ENCODE measurements at regions not wholly inside any gene's neighbourhood (a gene's known extent, or its start where the extent isn't known, plus 50 kb on each side); places are given as distances from the start of the nearest gene placed in this dataset.
"Not testable (repeated sequence)": the region's sequence is repeated elsewhere in the genome, so short reads cannot be mapped to it uniquely, and the experiment has no call there.

DNA sequence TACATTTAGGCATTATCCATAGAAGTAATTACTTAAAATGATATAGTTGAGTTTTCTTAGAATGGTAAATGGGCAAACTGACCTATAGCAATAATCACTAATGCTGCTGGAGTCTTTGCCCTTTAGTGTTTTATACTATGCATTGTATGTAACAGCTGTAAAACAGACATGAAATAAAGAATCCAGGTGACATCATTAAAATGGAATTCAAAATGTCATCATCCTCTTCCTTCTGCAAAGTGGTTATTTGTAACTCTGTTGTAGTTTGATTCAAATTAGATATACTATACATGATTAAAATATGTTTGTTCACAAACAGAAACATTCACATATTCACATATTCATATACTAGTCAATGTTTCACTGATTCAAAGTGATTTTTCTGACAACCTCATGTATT lies 598.8 kb downstream of the SLC16A7 start:
- no peaks in the 10 kb centered on the region for H3K36me3 Mint-ChIP-seq (ENCODE audit: insufficient read depth)
- no peak for ATAC-seq (replicated peaks; ENCODE audit: extremely low read depth, poor library complexity, severe bottlenecking)
- no peaks in the 10 kb centered on the region for H3K27me3 Mint-ChIP-seq
- DNase-seq (ENCODE audit: low spot score in 2 of 2), result no peak
- no peak overlapping the region for H3K4me3 Mint-ChIP-seq
- H3K4me1 Mint-ChIP-seq, result no peaks in the 10 kb centered on the region
- no peak overlapping the region for H3K27ac Mint-ChIP-seq (ENCODE audit: low read depth)
- H3K9me3 Mint-ChIP-seq, result peaks cover 21% of the 10 kb centered on the region

DNA sequence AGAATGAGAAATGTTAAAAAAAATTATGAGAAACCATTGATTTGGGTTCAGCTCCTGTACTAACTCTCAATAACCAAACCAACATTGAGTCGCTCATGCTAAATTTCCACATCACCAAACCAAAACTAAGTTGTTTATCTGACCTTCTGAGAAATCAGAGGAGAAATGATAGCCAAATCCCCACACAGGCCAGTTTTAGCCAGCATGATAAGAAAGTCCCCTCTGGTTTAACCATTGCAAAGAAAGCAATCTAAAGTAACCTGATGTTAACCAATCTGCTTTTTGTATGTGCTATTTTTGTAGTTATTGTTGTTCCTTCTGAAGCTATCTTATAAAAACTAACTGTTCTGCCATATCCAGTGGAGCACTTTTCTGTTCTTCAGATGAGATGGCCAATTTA lies 599.7 kb downstream of the SLC16A7 start:
- H3K4me3 Mint-ChIP-seq, result no peak overlapping the region

DNA sequence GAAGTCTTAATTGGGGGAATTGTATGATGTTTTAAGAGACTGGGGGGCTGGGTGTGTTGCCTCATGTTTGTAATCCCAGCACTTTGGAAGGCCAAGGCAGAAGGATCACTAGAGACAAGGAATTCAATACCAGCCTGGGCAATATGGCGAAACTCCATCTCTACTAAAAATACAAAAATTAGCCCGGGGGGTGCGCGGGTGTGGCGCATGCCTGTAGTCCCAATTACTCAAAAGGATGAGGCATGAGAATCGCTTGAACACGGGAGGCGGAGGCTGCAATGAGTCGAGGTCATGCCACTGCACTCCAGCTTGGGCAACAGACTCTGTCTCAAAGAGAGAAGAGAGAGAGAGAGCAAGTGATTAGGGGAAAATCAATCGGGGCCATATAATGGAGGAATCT lies 600.5 kb downstream of the SLC16A7 start:
- DNase-seq (ENCODE audit: low spot score in 2 of 2) (no peak), ATAC-seq (replicated peaks; ENCODE audit: extremely low read depth, poor library complexity, severe bottlenecking) (no peak)
- Mint-ChIP-seq H3K36me3 (ENCODE audit: insufficient read depth) (no peaks in the 10 kb centered on the region), H3K4me3 (no peak overlapping the region), H3K27me3 (no peaks in the 10 kb centered on the region), H3K9me3 (peaks cover 14% of the 10 kb centered on the region), H3K4me1 (no peaks in the 10 kb centered on the region), H3K27ac (ENCODE audit: low read depth) (no peak overlapping the region)

More for the DNA sequence above, 599.7 kb downstream of the SLC16A7 start:
- ATAC-seq (replicated peaks; ENCODE audit: extremely low read depth, poor library complexity, severe bottlenecking) (no peak), DNase-seq (ENCODE audit: low spot score in 2 of 2) (no peak)
- Mint-ChIP-seq H3K27me3 (no peaks in the 10 kb centered on the region), H3K36me3 (ENCODE audit: insufficient read depth) (no peaks in the 10 kb centered on the region), H3K27ac (ENCODE audit: low read depth) (no peak overlapping the region), H3K9me3 (peaks cover 14% of the 10 kb centered on the region), H3K4me1 (no peaks in the 10 kb centered on the region)

DNA sequence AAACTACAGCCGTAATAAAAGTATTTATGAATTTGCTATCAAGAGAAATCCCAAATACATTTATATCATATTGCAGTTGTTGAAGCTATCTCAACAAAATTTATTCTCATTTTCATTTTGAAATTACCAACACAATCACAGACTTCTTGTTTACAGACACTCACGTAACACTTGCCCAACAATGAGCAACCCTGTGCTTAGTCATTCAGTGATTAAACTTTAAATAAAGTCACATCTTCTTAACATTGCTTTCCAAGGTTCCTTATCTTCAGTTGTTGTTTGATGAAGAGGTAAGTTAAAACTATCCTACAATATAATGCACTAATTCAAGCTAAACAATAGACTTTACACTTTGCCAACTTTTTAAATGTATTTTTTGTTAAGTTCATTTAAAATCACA lies 601.8 kb downstream of the SLC16A7 start:
- DNase-seq (ENCODE audit: low spot score in 2 of 2), result no peak
- H3K27me3 Mint-ChIP-seq, result no peaks in the 10 kb centered on the region
- H3K27ac Mint-ChIP-seq (ENCODE audit: low read depth), result no peak overlapping the region
- H3K36me3 Mint-ChIP-seq (ENCODE audit: insufficient read depth), result no peaks in the 10 kb centered on the region
- peaks cover 14% of the 10 kb centered on the region for H3K9me3 Mint-ChIP-seq
- no peak overlapping the region for H3K4me3 Mint-ChIP-seq
- ATAC-seq (replicated peaks; ENCODE audit: extremely low read depth, poor library complexity, severe bottlenecking), result no peak
- H3K4me1 Mint-ChIP-seq, result no peaks in the 10 kb centered on the region

GRCh38 chr12:60201891-60202290 lies 606.1 kb downstream of the SLC16A7 start:
- Mint-ChIP-seq H3K27me3 (no peaks in the 10 kb centered on the region), H3K4me3 (no peak overlapping the region), H3K9me3 (peaks cover 12% of the 10 kb centered on the region), H3K4me1 (no peaks in the 10 kb centered on the region), H3K36me3 (ENCODE audit: insufficient read depth) (peaks cover 2% of the 10 kb centered on the region), H3K27ac (ENCODE audit: low read depth) (no peak overlapping the region)
- DNase-seq (ENCODE audit: low spot score in 2 of 2) (no peak), ATAC-seq (replicated peaks; ENCODE audit: extremely low read depth, poor library complexity, severe bottlenecking) (no peak)

- ATAC-seq (replicated peaks; ENCODE audit: extremely low read depth, poor library complexity, severe bottlenecking) (no peak), DNase-seq (ENCODE audit: low spot score in 2 of 2) (no peak)
- Mint-ChIP-seq H3K27me3 (no peaks in the 10 kb centered on the region), H3K4me1 (no peaks in the 10 kb centered on the region), H3K27ac (ENCODE audit: low read depth) (no peak overlapping the region), H3K36me3 (ENCODE audit: insufficient read depth) (peaks cover 2% of the 10 kb centered on the region), H3K9me3 (peaks cover 6% of the 10 kb centered on the region), H3K4me3 (no peak overlapping the region)
These were observed 609.7 kb downstream of the SLC16A7 start for GRCh38 chr12:60205500-60205899.

GRCh38 chr12:60209521-60209920 lies 613.7 kb downstream of the SLC16A7 start:
- DNase-seq (ENCODE audit: low spot score in 2 of 2), result no peak
- Mint-ChIP-seq H3K27me3 (no peaks in the 10 kb centered on the region), H3K27ac (ENCODE audit: low read depth) (no peak overlapping the region), H3K4me3 (no peak overlapping the region), H3K4me1 (no peaks in the 10 kb centered on the region), H3K9me3 (no peaks in the 10 kb centered on the region), H3K36me3 (ENCODE audit: insufficient read depth) (no peaks in the 10 kb centered on the region)
- ATAC-seq (replicated peaks; ENCODE audit: extremely low read depth, poor library complexity, severe bottlenecking), result no peak

DNA sequence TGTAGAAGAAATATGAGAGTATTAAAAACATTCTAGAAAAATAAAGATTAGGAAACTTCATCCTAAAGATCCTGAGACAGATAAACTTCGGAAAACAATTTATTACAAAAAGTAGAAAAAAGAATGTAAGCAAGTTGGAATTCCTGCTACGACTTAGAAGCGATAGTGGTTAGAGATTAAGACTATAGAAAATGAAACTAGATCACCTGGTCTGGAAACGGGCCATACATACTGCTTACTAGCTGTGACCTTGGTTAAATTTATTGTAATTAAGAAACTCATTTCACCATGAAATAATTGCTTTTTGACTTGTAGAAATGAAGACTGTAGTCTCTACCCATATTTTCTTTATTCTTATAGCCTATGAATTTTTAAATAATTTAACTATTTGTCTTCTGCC lies 614.1 kb downstream of the SLC16A7 start:
- H3K4me1 Mint-ChIP-seq, result no peaks in the 10 kb centered on the region
- H3K27ac Mint-ChIP-seq (ENCODE audit: low read depth), result no peak overlapping the region
- H3K27me3 Mint-ChIP-seq, result no peaks in the 10 kb centered on the region
- no peak for ATAC-seq (replicated peaks; ENCODE audit: extremely low read depth, poor library complexity, severe bottlenecking)
- no peaks in the 10 kb centered on the region for H3K36me3 Mint-ChIP-seq (ENCODE audit: insufficient read depth)
- no peaks in the 10 kb centered on the region for H3K9me3 Mint-ChIP-seq
- no peak overlapping the region for H3K4me3 Mint-ChIP-seq
- DNase-seq (ENCODE audit: low spot score in 2 of 2), result no peak

GRCh38 chr12:60210756-60211155 lies 614.9 kb downstream of the SLC16A7 start:
- Mint-ChIP-seq H3K36me3 (ENCODE audit: insufficient read depth) (no peaks in the 10 kb centered on the region), H3K4me1 (no peaks in the 10 kb centered on the region), H3K4me3 (no peak overlapping the region), H3K9me3 (no peaks in the 10 kb centered on the region), H3K27me3 (no peaks in the 10 kb centered on the region), H3K27ac (ENCODE audit: low read depth) (no peak overlapping the region)
- DNase-seq (ENCODE audit: low spot score in 2 of 2) (no peak), ATAC-seq (replicated peaks; ENCODE audit: extremely low read depth, poor library complexity, severe bottlenecking) (no peak)

- H3K4me1 Mint-ChIP-seq, result no peaks in the 10 kb centered on the region
- H3K27ac Mint-ChIP-seq (ENCODE audit: low read depth), result no peak overlapping the region
- no peaks in the 10 kb centered on the region for H3K36me3 Mint-ChIP-seq (ENCODE audit: insufficient read depth)
- ATAC-seq (replicated peaks; ENCODE audit: extremely low read depth, poor library complexity, severe bottlenecking) (no peak), DNase-seq (ENCODE audit: low spot score in 2 of 2) (no peak)
- no peak overlapping the region for H3K4me3 Mint-ChIP-seq
- H3K27me3 Mint-ChIP-seq, result no peaks in the 10 kb centered on the region
- H3K9me3 Mint-ChIP-seq, result no peaks in the 10 kb centered on the region
These were observed 615.4 kb downstream of the SLC16A7 start for GRCh38 chr12:60211244-60211643.

- no peaks in the 10 kb centered on the region for H3K27me3 Mint-ChIP-seq
- H3K9me3 Mint-ChIP-seq, result no peaks in the 10 kb centered on the region
- no peaks in the 10 kb centered on the region for H3K36me3 Mint-ChIP-seq (ENCODE audit: insufficient read depth)
- DNase-seq (ENCODE audit: low spot score in 2 of 2) (no peak), ATAC-seq (replicated peaks; ENCODE audit: extremely low read depth, poor library complexity, severe bottlenecking) (no peak)
- no peak overlapping the region for H3K27ac Mint-ChIP-seq (ENCODE audit: low read depth)
- H3K4me1 Mint-ChIP-seq, result no peaks in the 10 kb centered on the region
- no peak overlapping the region for H3K4me3 Mint-ChIP-seq
These were observed 616.6 kb downstream of the SLC16A7 start for GRCh38 chr12:60212159-60213000.

DNA sequence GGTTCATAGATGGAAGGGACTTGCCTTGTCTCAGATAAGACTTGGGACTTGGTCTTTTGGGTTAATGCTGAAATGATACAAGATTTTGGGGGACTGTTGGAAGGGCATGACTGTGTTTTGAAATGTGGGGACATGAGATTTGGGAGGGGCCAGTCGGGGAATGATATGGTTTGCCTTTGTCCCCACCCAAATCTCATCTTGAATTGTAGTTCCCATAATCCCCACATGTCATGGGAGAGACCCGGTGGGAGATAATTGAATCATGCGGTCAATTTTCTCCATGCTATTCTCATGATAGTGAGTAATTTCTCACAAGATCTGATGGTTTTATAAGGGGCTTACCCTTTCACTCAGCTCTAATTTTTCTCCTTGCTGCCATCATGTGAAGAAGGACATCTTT lies 617.4 kb downstream of the SLC16A7 start:
- DNase-seq (ENCODE audit: low spot score in 2 of 2); H3K4me3 Mint-ChIP-seq; ATAC-seq (replicated peaks; ENCODE audit: extremely low read depth, poor library complexity, severe bottlenecking); H3K27ac Mint-ChIP-seq (ENCODE audit: low read depth); H3K9me3 Mint-ChIP-seq; H3K36me3 Mint-ChIP-seq (ENCODE audit: insufficient read depth); H3K27me3 Mint-ChIP-seq; H3K4me1 Mint-ChIP-seq: not testable (repeated sequence)

DNA sequence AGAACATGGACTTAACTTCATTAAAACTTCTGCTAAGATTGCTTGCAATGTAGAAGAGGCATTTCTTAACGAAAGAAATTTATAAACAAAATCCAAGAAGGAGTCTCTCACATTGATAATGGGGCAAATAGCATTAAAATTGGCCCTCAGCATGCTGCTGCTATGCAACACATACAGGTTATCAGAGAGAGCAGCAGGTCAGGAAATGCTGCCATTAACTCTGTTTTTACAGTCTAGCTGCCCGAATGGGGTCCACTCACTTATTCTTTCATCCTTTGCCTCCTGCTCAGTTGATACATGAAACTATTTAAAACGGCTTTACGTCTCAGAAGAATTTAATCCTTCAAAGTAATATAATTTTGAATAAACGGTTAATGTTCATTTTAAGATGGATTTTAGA lies 620.4 kb downstream of the SLC16A7 start:
- DNase-seq (ENCODE audit: low spot score in 2 of 2) (no peak), ATAC-seq (replicated peaks; ENCODE audit: extremely low read depth, poor library complexity, severe bottlenecking) (no peak)
- Mint-ChIP-seq H3K4me1 (no peaks in the 10 kb centered on the region), H3K36me3 (ENCODE audit: insufficient read depth) (no peaks in the 10 kb centered on the region), H3K4me3 (no peak overlapping the region), H3K27ac (ENCODE audit: low read depth) (no peak overlapping the region), H3K9me3 (peaks cover 5% of the 10 kb centered on the region), H3K27me3 (no peaks in the 10 kb centered on the region)

All from central memory CD8-positive, alpha-beta T cell (primary cell).